ENCODE measurements at regions not wholly inside any gene's neighbourhood (a gene's known extent, or its start where the extent isn't known, plus 50 kb on each side); places are given as distances from the start of the nearest gene placed in this dataset.

DNA sequence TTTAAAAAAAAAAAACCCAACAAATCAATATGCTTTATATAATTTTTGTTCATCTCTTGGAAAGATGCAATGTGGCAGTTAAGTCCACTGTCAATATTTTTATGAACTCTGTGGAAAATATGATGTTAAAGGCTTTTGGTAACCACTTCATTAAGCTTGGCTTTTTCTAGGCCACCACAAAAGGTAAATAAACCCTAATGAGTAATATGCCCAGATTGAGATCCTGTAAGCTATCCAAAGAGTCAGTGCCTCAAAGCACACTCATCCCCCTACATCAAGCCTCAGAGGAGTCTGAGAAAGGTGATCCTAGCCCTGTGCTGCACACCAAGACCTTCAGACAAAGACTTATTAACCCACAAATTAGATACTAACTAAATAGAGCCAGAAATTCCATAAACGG, 121.1 kb downstream of the CDC5L start:
- no peak for TF ChIP-seq EZH2phosphoT487 (IDR thresholded peaks at IDR 0.05; ENCODE audit: borderline replicate concordance, low read depth, low read length)
- TF ChIP-seq, protein P1, sequence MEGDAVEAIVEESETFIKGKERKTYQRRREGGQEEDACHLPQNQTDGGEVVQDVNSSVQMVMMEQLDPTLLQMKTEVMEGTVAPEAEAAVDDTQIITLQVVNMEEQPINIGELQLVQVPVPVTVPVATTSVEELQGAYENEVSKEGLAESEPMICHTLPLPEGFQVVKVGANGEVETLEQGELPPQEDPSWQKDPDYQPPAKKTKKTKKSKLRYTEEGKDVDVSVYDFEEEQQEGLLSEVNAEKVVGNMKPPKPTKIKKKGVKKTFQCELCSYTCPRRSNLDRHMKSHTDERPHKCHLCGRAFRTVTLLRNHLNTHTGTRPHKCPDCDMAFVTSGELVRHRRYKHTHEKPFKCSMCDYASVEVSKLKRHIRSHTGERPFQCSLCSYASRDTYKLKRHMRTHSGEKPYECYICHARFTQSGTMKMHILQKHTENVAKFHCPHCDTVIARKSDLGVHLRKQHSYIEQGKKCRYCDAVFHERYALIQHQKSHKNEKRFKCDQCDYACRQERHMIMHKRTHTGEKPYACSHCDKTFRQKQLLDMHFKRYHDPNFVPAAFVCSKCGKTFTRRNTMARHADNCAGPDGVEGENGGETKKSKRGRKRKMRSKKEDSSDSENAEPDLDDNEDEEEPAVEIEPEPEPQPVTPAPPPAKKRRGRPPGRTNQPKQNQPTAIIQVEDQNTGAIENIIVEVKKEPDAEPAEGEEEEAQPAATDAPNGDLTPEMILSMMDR (conservative IDR thresholded peaks at IDR 0.05; ENCODE audit: low read length), result no peak
